NCI-H82 treated with DMSO at 0.1 percent for 48 hours (cell line): ENCODE measurements at regions not wholly inside any gene's neighbourhood (a gene's known extent, or its start where the extent isn't known, plus 50 kb on each side); places are given as distances from the start of the nearest gene placed in this dataset.

Experiments used
- DNase-seq: peaks from one replicate; lab custom pipeline; 2025; ENCODE audit not compliant: unreplicated experiment; lab: John Stamatoyannopoulos, UW

DNA sequence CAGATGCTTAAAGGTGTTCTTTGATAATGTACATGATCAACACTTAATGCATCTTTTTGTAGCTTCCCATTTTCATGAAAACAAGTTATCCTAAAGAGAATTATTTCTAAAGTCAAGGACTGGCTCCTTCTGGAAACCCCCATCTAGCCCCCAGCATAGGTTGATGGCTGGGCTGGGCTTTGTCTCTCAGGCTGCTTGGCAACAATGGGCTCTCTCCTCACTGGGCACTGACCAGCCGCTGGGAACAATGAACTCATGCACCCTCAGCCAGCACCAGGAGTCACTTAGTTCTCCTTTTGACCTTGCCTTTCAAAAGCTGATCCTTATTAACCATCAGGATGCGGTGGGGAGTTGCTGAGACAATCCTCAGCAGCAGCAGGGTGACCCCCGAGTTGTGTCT is 293.0 kb upstream of the PLXNA2 start:
- no peak for DNase-seq

DNA sequence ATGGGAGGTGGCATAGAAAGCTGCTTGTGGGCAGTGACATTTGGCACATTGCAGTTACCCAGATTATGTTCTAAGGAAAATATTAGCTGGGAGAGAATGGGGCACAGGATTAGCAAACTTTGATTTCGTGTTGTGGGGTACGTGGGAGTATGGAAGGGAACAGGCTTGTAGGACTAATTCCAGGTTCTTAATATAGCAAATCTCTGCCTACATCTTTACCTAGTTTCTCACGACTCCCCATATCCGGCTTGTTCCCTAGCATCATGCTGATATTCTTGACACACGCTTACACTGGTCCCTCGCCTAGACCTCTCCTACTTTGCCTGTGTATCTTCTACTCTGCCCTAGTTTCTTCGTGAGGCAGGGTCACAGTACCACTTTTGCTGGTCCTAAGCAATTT is 293.9 kb upstream of the PLXNA2 start:
- DNase-seq, result no peak

DNA sequence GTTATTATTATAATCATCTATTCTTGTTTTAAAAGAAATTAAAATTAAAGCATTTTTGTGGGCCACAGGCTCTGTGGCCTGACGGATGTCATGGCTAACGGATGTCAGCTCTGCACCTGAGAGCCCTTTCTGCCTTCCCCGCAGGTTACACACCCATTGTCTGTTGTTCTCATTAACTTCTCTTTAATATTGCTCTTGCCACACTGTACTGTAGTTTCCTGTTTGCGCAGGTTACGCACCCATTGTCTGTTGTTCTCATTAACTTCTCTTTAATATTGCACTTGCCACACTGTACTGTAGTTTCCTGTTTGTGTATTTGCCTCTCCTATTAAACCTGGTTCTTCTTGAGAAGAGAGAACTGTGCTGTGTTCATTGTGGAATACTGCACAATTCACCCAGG is 294.4 kb upstream of the PLXNA2 start:
- DNase-seq, result no peak

GRCh38 chr1:208540724-208541123 is 296.5 kb upstream of the PLXNA2 start:
- no peak for DNase-seq

DNA sequence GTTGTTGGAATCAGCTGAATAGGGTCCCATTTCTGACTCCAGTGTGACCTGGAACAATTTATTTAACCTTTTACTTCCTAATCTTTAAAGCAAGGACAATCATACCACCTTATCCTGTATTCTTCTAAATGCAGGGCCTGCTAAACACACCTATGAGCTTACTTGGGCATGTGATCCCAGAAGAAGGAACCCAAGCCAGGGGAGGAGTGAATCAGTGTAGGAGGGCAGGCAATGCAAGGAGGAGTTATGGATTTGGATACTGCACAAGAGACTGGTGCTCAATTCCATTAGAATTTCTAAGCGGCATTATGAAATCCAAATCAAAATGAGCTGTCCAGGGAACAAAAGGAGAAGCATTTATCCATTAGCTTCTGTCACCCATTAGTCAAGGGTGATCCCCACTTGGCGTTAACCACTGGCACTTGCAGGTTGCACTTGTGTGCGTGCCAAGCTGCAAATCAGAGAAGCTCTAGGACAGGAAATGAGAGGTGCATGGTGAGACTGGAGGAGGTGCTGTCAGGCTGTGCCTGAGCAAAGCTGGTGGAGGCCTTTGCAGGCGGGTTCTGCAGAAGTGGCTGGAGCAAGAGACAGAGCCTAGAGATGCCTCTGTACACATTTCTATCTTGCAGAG is 297.2 kb upstream of the PLXNA2 start:
- no peak for DNase-seq

DNA sequence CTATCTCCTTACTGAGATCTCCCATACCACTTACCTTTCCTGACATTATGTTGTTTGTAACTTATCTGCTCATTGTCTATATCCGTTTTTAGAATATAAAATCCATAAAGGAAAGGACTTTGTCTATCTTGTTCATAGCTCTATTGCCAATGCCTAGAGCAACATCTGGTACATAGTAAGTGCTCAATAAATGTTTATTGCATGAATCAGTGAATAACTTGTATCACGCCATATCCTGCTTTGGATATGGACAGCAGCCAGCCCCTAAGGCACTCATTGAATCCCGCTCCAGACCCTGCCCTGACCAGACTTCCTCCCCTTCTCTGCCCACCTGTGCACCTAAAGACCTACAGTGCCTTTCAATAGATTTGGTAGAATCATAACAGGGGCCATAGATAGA is 298.1 kb upstream of the PLXNA2 start:
- DNase-seq, result no peak

DNA sequence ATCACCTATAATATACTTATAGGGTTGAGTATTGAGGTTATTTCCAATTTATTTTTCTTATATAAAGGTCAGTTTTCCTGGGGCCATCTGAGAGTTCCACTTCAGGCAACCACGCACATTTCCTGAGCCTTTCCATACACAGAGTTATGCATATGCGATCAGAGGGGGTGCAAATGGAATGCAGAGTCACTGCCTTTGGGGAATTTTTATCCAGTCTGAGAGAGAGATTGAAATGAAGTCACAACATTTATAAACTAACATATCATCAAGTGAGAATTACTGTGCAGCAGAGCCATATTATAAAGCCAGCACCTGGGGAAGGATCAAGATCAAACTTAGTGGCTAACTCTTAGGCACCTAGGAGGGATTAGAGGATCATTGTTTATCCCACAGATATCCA is 299.9 kb upstream of the PLXNA2 start:
- no peak for DNase-seq

DNA sequence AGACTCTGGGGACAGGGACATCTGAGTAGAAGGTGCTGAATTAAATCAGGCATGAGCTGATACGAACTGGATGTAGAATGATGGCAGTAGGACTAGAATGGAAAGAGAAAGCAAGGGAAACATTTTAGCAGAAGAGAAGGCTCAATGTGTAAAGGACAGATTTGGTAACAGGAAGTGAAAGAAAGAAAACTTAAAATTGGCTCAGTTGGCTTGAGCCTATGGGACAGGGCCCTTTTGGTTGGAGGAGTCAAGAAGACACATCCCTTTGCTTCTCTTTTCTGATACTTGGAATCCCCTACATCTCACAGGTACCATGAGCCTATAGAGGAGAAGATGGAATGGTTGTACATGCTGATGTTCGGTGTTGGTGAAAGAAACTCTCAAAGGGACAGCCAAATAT is 300.6 kb upstream of the PLXNA2 start:
- DNase-seq, result no peak

- DNase-seq, result no peak
Measured at GRCh38 chr1:208551024-208551423, 306.8 kb upstream of the PLXNA2 start.

- DNase-seq, result no peak
Measured at GRCh38 chr1:208551633-208552320, 307.6 kb upstream of the PLXNA2 start.

DNA sequence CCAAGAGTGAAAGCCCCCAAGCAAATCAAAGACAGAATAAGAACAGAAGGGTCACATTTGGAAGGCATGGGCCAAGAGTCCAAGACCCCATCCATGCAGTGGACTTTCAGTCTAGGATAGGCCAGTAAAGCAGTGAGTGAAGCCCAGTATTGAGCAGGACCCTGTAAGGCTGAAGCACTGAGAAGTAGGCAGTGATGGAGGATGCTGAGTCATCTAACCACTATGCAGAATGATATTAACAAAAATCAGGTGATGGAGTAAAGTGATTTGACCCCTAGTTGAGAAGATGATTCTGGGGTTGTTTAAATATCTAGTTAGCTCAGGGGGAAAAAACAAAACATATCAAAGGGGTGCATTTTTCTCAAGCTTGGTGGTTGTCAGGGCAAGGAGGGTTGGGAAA is 308.7 kb upstream of the PLXNA2 start:
- no peak for DNase-seq

- DNase-seq, result no peak
Measured at GRCh38 chr1:208556461-208556860, 312.3 kb upstream of the PLXNA2 start.

GRCh38 chr1:208557046-208557722 is 313.0 kb upstream of the PLXNA2 start:
- no peak for DNase-seq

DNA sequence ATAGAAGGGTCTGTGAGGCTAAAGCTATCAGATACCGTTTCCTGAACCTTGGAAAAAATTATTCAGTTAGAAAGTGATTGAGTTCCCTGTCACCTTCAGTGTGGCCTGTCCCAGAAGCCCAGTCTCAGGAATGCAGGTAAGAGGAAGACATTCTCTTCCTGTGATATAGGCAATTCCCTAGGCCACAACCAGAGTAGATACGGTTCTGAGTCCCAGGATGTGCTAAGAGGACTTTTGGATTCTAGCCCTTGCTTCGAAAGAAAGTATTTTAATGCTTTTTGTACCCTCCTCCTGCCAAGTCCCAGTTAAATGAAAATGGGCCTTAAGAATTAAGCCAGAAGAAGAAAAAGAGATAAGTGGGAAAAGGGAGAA is 313.5 kb upstream of the PLXNA2 start:
- no peak for DNase-seq

DNA sequence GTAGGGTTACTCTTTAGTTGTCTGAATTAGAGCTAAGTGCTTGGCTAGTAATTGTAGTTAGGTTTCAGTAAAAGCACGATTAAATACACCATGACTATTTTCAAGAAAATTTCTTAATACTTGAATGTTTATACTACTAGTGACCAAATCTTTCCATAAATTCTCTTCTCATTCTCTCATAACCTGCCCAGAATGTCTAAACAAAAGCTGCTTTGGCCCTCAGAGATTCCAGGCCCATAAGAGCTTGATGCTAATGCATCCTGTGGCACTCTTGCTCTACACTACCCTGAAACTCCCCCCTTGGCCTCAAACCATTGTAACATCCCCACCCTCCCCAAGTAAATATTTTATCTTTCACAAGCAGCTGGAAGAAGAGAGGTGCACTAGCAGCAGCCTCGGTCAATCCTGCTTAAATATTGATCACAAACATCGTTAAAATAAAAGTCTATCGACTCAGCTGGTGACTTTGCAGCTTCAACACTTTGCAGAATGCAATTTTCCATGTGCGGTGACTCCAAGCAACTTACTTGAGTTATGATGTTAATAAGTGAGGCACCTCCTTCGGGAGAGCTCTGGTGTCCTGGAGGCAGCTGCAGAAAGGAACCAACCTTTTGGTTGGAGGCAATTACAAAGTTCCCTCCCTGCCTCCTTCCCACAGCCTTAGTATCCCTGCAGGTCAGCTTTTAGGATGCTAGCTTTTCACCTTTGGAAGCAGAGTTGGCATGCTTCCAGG is 315.6 kb upstream of the PLXNA2 start:
- no peak for DNase-seq

DNA sequence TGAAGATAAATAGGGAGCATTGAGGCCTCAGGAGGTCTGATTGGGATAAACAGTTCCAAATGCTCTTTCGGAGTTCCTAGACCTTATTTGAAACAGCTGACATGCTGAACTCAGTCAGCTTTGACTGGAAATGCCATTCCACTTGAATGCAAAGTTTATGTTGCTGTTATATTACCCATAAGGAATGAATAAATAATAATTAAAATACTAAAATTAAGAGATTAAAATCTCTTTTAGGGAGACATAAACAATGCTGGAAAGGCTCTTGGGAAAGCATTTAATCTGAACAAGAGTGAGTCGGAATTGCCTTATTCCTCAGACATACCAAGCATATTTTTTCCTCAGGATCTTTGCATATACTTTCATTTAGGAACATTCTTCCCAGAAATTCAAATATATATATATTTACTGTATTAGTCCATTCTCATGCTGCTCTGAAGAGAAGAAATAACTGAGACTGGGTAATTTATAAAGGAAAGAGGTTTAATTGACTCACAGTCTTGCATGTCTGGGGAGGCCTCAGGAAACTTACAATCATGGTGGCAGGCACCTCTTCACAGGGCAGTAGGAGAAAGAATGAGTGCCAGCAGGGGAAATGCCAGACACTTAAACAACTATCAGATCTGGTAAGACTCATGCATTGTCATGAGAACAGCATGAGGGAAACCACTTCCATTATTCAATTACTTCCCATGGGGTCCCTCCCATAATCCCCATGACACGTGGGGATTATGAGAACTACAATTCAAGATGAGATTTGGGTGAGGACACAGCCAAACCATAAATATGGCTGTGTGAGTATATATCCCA is 318.2 kb upstream of the PLXNA2 start:
- no peak for DNase-seq

DNA sequence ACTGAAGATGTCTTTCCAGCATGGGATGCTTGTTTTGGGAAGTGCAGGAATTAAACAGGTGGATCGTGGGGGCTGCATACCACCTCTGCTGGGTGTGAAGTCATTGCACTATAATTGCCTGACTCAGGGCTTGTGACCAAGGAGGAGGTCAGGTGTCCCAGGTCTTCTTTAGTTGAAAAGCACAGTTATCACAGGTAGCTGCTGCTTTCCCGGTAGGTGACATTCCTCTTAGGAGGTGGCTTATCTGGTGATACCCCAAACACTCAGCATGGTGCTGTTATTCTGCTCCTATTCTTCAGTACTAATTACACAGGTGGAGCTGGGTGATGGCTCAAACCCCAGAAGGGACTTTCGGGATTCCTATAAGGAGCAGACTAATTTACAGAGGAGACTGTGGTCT is 320.3 kb upstream of the PLXNA2 start:
- no peak for DNase-seq

- no peak for DNase-seq
Measured at GRCh38 chr1:208565756-208566440, 321.7 kb upstream of the PLXNA2 start.

DNA sequence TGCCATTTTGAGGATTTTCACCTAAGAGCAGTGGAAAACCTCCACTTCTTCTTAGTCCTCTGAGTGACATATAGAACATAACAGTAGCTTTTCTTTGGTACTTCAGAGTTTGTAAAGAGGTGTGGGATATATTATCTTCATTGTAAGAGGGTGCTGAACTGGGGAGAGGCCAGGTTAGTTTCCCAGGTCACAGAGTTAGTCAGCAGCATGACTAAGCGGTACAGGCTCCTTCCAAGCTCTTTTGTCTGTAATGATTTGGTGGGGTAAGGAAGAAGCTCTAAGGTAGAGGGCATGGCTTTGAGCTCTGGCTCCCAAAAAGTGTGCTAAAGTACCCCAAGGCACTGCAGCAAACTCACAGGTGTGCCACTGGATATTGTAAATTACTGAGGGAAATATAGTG is 325.0 kb upstream of the PLXNA2 start:
- no peak for DNase-seq

- no peak for DNase-seq
Measured at GRCh38 chr1:208570362-208570761, 326.2 kb upstream of the PLXNA2 start.

DNA sequence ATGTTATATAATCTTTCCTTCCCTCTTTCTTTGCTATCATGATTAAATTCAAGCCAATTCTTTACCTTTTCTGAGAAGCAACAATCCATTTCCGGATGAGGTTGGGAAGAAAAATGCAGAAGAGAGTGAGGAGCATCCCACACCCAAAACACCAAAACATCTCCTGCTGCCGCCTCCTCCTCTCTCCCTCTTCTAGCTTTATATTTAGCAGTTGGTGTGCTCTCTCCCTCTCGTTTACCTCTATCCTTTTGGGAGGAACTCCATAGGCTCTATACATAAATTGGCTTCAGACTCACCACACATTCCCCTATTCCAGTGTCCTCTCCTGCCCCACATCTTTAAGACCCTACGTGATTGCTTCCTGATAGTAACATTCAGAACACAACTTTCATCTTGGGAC is 332.2 kb upstream of the PLXNA2 start:
- no peak for DNase-seq
